ENCODE measurements at regions not wholly inside any gene's neighbourhood (a gene's known extent, or its start where the extent isn't known, plus 50 kb on each side); places are given as distances from the start of the nearest gene placed in this dataset.
"Not testable (repeated sequence)": the region's sequence is repeated elsewhere in the genome, so short reads cannot be mapped to it uniquely, and the experiment has no call there.

- DNase-seq (no peak), ATAC-seq (replicated peaks) (no peak)
- Mint-ChIP-seq H3K27me3 (peaks cover 0 to 6% of the 10 kb centered on the region in 2 donors), H3K4me1 (ENCODE audit: low read depth in 2 of 2) (no peaks in the 10 kb centered on the region), H3K9me3 (no peaks in the 10 kb centered on the region), H3K4me3 (no peak overlapping the region), H3K27ac (no peak overlapping the region), H3K36me3 (ENCODE audit: insufficient read depth) (no peaks in the 10 kb centered on the region)
Observed at GRCh38 chr2:226299771-226300170, 499.8 kb downstream of the IRS1 start.

DNA sequence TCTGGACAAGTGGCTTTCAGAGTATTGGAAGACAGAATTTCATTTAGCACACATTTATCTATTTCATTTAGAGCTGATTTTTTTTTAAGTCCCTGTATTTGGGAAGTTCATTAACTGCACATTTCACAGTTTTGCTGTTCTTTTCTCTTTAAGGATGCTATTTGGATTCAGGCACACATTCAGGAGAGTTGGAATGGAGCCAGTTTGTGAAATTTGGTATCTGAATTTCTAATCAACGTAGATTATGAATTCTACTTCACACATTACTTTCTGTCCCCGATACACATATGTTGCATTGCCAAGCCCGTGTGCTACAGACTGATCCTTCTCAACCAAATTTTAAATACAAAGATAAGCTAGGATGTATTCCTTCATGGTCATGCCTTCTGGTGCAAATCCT, 503.9 kb downstream of the IRS1 start:
- Mint-ChIP-seq H3K27me3 (peaks cover 0 to 11% of the 10 kb centered on the region in 2 donors), H3K36me3 (ENCODE audit: insufficient read depth) (no peaks in the 10 kb centered on the region), H3K27ac (no peak overlapping the region), H3K4me1 (ENCODE audit: low read depth in 2 of 2) (no peaks in the 10 kb centered on the region), H3K4me3 (no peak overlapping the region), H3K9me3 (peaks cover 5 to 14% of the 10 kb centered on the region in 2 donors)
- ATAC-seq (replicated peaks): no peak
- no peak for DNase-seq

GRCh38 chr2:226295123-226295522, 504.5 kb downstream of the IRS1 start:
- no peak overlapping the region for H3K27ac Mint-ChIP-seq
- no peaks in the 10 kb centered on the region for H3K4me1 Mint-ChIP-seq (ENCODE audit: low read depth in 2 of 2)
- peaks cover 5 to 14% of the 10 kb centered on the region in 2 donors for H3K9me3 Mint-ChIP-seq
- H3K36me3 Mint-ChIP-seq (ENCODE audit: insufficient read depth): no peaks in the 10 kb centered on the region
- no peak for ATAC-seq (replicated peaks)
- DNase-seq: no peak
- no peak overlapping the region for H3K4me3 Mint-ChIP-seq
- H3K27me3 Mint-ChIP-seq: peaks cover 0 to 11% of the 10 kb centered on the region in 2 donors

GRCh38 chr2:226291281-226291680, 508.3 kb downstream of the IRS1 start:
- H3K4me3 Mint-ChIP-seq; ATAC-seq (replicated peaks); H3K4me1 Mint-ChIP-seq (ENCODE audit: low read depth in 2 of 2); H3K36me3 Mint-ChIP-seq (ENCODE audit: insufficient read depth); H3K27ac Mint-ChIP-seq; DNase-seq: not testable (repeated sequence)
- Mint-ChIP-seq H3K9me3 (peaks cover 10 to 14% of the 10 kb centered on the region in 2 donors), H3K27me3 (peaks cover 0 to 18% of the 10 kb centered on the region in 2 donors)

GRCh38 chr2:226286916-226287315, 512.7 kb downstream of the IRS1 start:
- ATAC-seq (replicated peaks) (no peak), DNase-seq (no peak)
- H3K9me3 Mint-ChIP-seq: peaks cover 6 to 10% of the 10 kb centered on the region in 2 donors
- H3K27me3 Mint-ChIP-seq: peaks cover 0 to 18% of the 10 kb centered on the region in 2 donors
- no peaks in the 10 kb centered on the region for H3K4me1 Mint-ChIP-seq (ENCODE audit: low read depth in 2 of 2)
- H3K4me3 Mint-ChIP-seq: no peak overlapping the region
- no peak overlapping the region for H3K27ac Mint-ChIP-seq
- no peaks in the 10 kb centered on the region for H3K36me3 Mint-ChIP-seq (ENCODE audit: insufficient read depth)

GRCh38 chr2:226283796-226284195, 515.8 kb downstream of the IRS1 start:
- Mint-ChIP-seq H3K4me3 (no peak overlapping the region), H3K4me1 (ENCODE audit: low read depth in 2 of 2) (no peaks in the 10 kb centered on the region), H3K9me3 (peaks cover 0 to 2% of the 10 kb centered on the region in 2 donors), H3K36me3 (ENCODE audit: insufficient read depth) (no peaks in the 10 kb centered on the region), H3K27ac (no peak overlapping the region), H3K27me3 (peaks cover 0 to 29% of the 10 kb centered on the region in 2 donors)
- DNase-seq: no peak
- ATAC-seq (replicated peaks): no peak

- Mint-ChIP-seq H3K27me3 (peaks cover 0 to 24% of the 10 kb centered on the region in 2 donors), H3K4me3 (no peak overlapping the region), H3K27ac (no peak overlapping the region), H3K9me3 (peaks cover 0 to 2% of the 10 kb centered on the region in 2 donors), H3K36me3 (ENCODE audit: insufficient read depth) (no peaks in the 10 kb centered on the region), H3K4me1 (ENCODE audit: low read depth in 2 of 2) (no peaks in the 10 kb centered on the region)
- ATAC-seq (replicated peaks) (no peak), DNase-seq (no peak)
Observed at GRCh38 chr2:226282151-226282550, 517.5 kb downstream of the IRS1 start.

DNA sequence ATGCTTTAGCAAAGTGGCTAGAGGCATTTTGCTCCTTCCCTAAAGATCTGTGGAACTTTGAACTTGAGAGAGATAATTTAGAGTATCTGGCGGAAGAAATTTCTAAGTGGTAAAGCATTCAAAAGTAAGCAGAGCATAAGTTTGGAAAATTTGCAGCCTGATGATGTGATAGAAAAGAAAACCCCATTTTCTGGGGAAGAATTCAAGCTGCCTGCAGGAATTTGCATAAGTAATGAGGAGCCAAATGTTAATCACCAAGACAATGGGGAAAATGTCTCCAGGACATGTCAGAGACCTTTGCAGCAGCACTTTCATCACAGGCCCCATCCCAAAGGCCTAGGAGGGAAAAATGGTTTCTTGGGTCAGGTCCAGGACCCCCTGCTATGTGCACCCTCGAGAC, 519.5 kb downstream of the IRS1 start:
- peaks cover 0 to 11% of the 10 kb centered on the region in 2 donors for H3K27me3 Mint-ChIP-seq
- not testable (repeated sequence) for ATAC-seq (replicated peaks); H3K27ac Mint-ChIP-seq; H3K4me1 Mint-ChIP-seq (ENCODE audit: low read depth in 2 of 2); DNase-seq; H3K4me3 Mint-ChIP-seq; H3K9me3 Mint-ChIP-seq; H3K36me3 Mint-ChIP-seq (ENCODE audit: insufficient read depth)

DNA sequence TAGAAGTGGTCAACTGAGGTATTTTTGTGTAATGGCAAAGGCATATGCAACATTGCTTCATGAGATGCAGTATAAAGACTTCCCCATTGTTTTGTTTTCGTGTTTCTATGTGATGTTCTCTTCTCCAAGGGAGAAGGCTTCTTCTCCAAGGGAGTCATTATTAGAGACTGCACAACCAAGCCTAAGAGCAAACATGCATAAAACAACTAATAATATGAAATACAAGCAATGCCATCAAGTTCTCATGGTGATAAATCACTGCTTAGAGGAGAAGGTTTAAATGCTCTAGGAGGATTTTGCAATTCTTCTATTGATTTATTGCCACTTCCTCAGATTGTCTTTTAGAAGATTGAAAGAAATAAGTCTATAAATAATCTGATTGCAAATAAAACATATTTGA, 524.4 kb downstream of the IRS1 start:
- H3K27ac Mint-ChIP-seq: no peak overlapping the region
- ATAC-seq (replicated peaks): no peak
- H3K27me3 Mint-ChIP-seq: peaks cover 0 to 11% of the 10 kb centered on the region in 2 donors
- DNase-seq: no peak
- H3K36me3 Mint-ChIP-seq (ENCODE audit: insufficient read depth): no peaks in the 10 kb centered on the region
- no peaks in the 10 kb centered on the region for H3K9me3 Mint-ChIP-seq
- H3K4me1 Mint-ChIP-seq (ENCODE audit: low read depth in 2 of 2): no peaks in the 10 kb centered on the region
- no peak overlapping the region for H3K4me3 Mint-ChIP-seq

DNA sequence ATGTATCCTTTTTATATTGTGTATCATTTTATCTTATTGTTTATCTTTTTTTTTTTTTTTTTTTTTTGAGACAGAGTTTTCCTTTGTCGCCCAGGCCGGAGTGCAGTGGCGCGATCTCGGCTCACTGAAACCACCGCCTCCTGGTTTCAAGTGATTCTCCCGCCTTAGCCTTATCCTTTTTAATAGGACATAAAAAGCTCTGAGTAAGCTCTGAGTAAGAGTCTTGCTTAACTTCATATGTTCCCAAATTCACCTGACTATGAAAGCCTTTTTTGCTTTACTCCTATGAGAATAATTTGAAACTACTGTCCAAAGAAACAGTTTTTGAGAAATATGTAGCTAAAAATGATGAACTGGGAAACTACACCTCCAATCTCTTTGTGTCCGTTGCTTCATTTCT, 525.5 kb downstream of the IRS1 start:
- Mint-ChIP-seq H3K4me3 (no peak overlapping the region), H3K4me1 (ENCODE audit: low read depth in 2 of 2) (no peaks in the 10 kb centered on the region), H3K9me3 (peaks cover 0 to 2% of the 10 kb centered on the region in 2 donors), H3K27ac (no peak overlapping the region), H3K36me3 (ENCODE audit: insufficient read depth) (no peaks in the 10 kb centered on the region), H3K27me3 (peaks cover 0 to 14% of the 10 kb centered on the region in 2 donors)
- ATAC-seq (replicated peaks) (no peak), DNase-seq (no peak)

DNA sequence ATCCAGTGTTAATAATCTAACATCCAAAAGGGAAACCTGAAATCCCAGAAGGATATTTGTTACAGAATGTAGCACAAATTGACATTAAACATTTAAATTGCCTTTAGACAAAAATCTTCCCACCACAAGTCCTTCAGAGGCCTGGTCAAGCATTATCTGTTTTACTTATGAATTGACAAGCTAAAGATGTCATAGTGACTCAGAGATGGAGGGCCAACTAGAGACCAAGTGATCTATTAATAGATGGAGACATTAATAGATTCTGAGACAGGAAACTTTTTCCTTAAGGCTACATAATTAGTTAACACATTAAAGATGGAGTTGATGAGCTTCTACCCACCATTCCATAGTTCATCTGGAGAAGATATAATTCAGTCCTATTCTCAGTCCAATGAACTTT, 526.2 kb downstream of the IRS1 start:
- Mint-ChIP-seq H3K9me3 (peaks cover 0 to 2% of the 10 kb centered on the region in 2 donors), H3K4me3 (no peak overlapping the region), H3K4me1 (ENCODE audit: low read depth in 2 of 2) (no peaks in the 10 kb centered on the region), H3K36me3 (ENCODE audit: insufficient read depth) (no peaks in the 10 kb centered on the region), H3K27me3 (peaks cover 0 to 14% of the 10 kb centered on the region in 2 donors), H3K27ac (no peak overlapping the region)
- ATAC-seq (replicated peaks) (no peak), DNase-seq (no peak)

DNA sequence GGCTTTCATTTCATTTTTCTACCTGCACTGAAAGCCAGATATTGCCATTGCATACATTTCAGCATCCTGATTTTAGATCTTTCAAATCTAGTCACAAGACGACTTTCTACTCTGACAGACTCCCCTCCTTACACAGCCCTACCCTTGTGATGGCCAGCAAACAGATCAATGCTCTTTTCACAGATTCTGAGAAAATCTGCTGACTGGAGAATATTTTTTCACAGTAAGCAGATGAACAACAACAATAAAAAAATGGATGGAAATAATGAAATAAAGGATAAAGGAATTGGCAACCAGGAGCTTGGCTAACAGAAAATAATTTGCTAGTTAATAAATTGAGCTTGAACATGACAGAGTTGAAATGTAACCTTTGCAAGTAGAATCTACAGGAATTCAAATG, 527.2 kb downstream of the IRS1 start:
- ATAC-seq (replicated peaks) (no peak), DNase-seq (no peak)
- Mint-ChIP-seq H3K4me1 (ENCODE audit: low read depth in 2 of 2) (no peaks in the 10 kb centered on the region), H3K4me3 (no peak overlapping the region), H3K36me3 (ENCODE audit: insufficient read depth) (no peaks in the 10 kb centered on the region), H3K27ac (no peak overlapping the region), H3K9me3 (peaks cover 0 to 2% of the 10 kb centered on the region in 2 donors), H3K27me3 (peaks cover 0 to 14% of the 10 kb centered on the region in 2 donors)

GRCh38 chr2:226270285-226271058, 529.1 kb downstream of the IRS1 start:
- DNase-seq (no peak), ATAC-seq (replicated peaks) (no peak)
- H3K4me1 Mint-ChIP-seq (ENCODE audit: low read depth in 2 of 2): no peaks in the 10 kb centered on the region
- no peaks in the 10 kb centered on the region for H3K36me3 Mint-ChIP-seq (ENCODE audit: insufficient read depth)
- no peak overlapping the region for H3K4me3 Mint-ChIP-seq
- H3K27me3 Mint-ChIP-seq: peaks cover 0 to 14% of the 10 kb centered on the region in 2 donors
- H3K27ac Mint-ChIP-seq: no peak overlapping the region
- H3K9me3 Mint-ChIP-seq: peaks cover 0 to 2% of the 10 kb centered on the region in 2 donors

- peaks cover 0 to 5% of the 10 kb centered on the region in 2 donors for H3K9me3 Mint-ChIP-seq
- H3K36me3 Mint-ChIP-seq (ENCODE audit: insufficient read depth): no peaks in the 10 kb centered on the region
- DNase-seq (no peak), ATAC-seq (replicated peaks) (no peak)
- H3K4me1 Mint-ChIP-seq (ENCODE audit: low read depth in 2 of 2): no peaks in the 10 kb centered on the region
- no peak overlapping the region for H3K27ac Mint-ChIP-seq
- peaks cover 0 to 14% of the 10 kb centered on the region in 2 donors for H3K27me3 Mint-ChIP-seq
- H3K4me3 Mint-ChIP-seq: no peak overlapping the region
Observed at GRCh38 chr2:226267516-226268289, 531.9 kb downstream of the IRS1 start.

All from effector memory CD8-positive, alpha-beta T cell (primary cell).